ENCODE measurements at regions not wholly inside any gene's neighbourhood (a gene's known extent, or its start where the extent isn't known, plus 50 kb on each side); places are given as distances from the start of the nearest gene placed in this dataset.

GRCh38 chr4:173752610-173753230 is 222.7 kb upstream of the HAND2 start:
- no peaks in the 10 kb centered on the region for H4K20me1 ChIP-seq (ENCODE audit: control insufficient read depth, insufficient read depth, low read depth, low read length)
- H3K4me1 ChIP-seq (ENCODE audit: control insufficient read depth, low read length) = no peaks in the 10 kb centered on the region
- H3K27ac ChIP-seq (ENCODE audit: low read depth, low read length) = no peak overlapping the region
- H3K79me2 ChIP-seq (ENCODE audit: control insufficient read depth, low read length) = no peaks in the 10 kb centered on the region
- H3K4me3 ChIP-seq (ENCODE audit: low read length) = no peak overlapping the region
- TF ChIP-seq EZH2phosphoT487 (IDR thresholded peaks at IDR 0.05; ENCODE audit: borderline replicate concordance, low read length) (no peak), CTCF (IDR thresholded peaks at IDR 0.05; ENCODE audit: low read depth, low read length, poor library complexity, severe bottlenecking) (peak; percentile 86)
- no peaks in the 10 kb centered on the region for H3K27me3 ChIP-seq (ENCODE audit: control insufficient read depth, low read length)
- H3F3A ChIP-seq (ENCODE audit: control insufficient read depth, insufficient read depth) = no peaks in the 10 kb centered on the region
- H3K36me3 ChIP-seq (ENCODE audit: control insufficient read depth, low read length) = no peaks in the 10 kb centered on the region
- no peaks in the 10 kb centered on the region for H3K9me2 ChIP-seq (replicated peaks; ENCODE audit: control insufficient read depth, low read length)
- H3K4me2 ChIP-seq (ENCODE audit: low read length) = no peak overlapping the region
- no peaks in the 10 kb centered on the region for H3K9me3 ChIP-seq (ENCODE audit: control insufficient read depth, insufficient read depth, low read length)

GRCh38 chr4:173748353-173748752 is 218.3 kb upstream of the HAND2 start:
- H3K9me2 ChIP-seq (replicated peaks; ENCODE audit: control insufficient read depth, low read length) = no peaks in the 10 kb centered on the region
- no peak for TF ChIP-seq CTCF (IDR thresholded peaks at IDR 0.05; ENCODE audit: low read depth, low read length, poor library complexity, severe bottlenecking)
- no peak for TF ChIP-seq EZH2phosphoT487 (IDR thresholded peaks at IDR 0.05; ENCODE audit: borderline replicate concordance, low read length)
- H3K27me3 ChIP-seq (ENCODE audit: control insufficient read depth, low read length) = no peaks in the 10 kb centered on the region
- H3K4me2 ChIP-seq (ENCODE audit: low read length) = no peak overlapping the region
- H3K36me3 ChIP-seq (ENCODE audit: control insufficient read depth, low read length) = no peaks in the 10 kb centered on the region
- no peak overlapping the region for H3K4me3 ChIP-seq (ENCODE audit: low read length)
- H3K4me1 ChIP-seq (ENCODE audit: control insufficient read depth, low read length) = no peaks in the 10 kb centered on the region
- H3K79me2 ChIP-seq (ENCODE audit: control insufficient read depth, low read length) = no peaks in the 10 kb centered on the region
- no peaks in the 10 kb centered on the region for H3K9me3 ChIP-seq (ENCODE audit: control insufficient read depth, insufficient read depth, low read length)
- H3F3A ChIP-seq (ENCODE audit: control insufficient read depth, insufficient read depth) = no peaks in the 10 kb centered on the region
- no peak overlapping the region for H3K27ac ChIP-seq (ENCODE audit: low read depth, low read length)
- H4K20me1 ChIP-seq (ENCODE audit: control insufficient read depth, insufficient read depth, low read depth, low read length) = no peaks in the 10 kb centered on the region

- no peak overlapping the region for H3K4me2 ChIP-seq (ENCODE audit: low read length)
- no peaks in the 10 kb centered on the region for H3K79me2 ChIP-seq (ENCODE audit: control insufficient read depth, low read length)
- H3K4me3 ChIP-seq (ENCODE audit: low read length) = no peak overlapping the region
- no peaks in the 10 kb centered on the region for H3K9me3 ChIP-seq (ENCODE audit: control insufficient read depth, insufficient read depth, low read length)
- H3K27me3 ChIP-seq (ENCODE audit: control insufficient read depth, low read length) = no peaks in the 10 kb centered on the region
- H3K4me1 ChIP-seq (ENCODE audit: control insufficient read depth, low read length) = no peaks in the 10 kb centered on the region
- H3K9me2 ChIP-seq (replicated peaks; ENCODE audit: control insufficient read depth, low read length) = no peaks in the 10 kb centered on the region
- no peaks in the 10 kb centered on the region for H4K20me1 ChIP-seq (ENCODE audit: control insufficient read depth, insufficient read depth, low read depth, low read length)
- H3F3A ChIP-seq (ENCODE audit: control insufficient read depth, insufficient read depth) = no peaks in the 10 kb centered on the region
- no peak overlapping the region for H3K27ac ChIP-seq (ENCODE audit: low read depth, low read length)
- TF ChIP-seq EZH2phosphoT487 (IDR thresholded peaks at IDR 0.05; ENCODE audit: borderline replicate concordance, low read length) (no peak), CTCF (IDR thresholded peaks at IDR 0.05; ENCODE audit: low read depth, low read length, poor library complexity, severe bottlenecking) (no peak)
- no peaks in the 10 kb centered on the region for H3K36me3 ChIP-seq (ENCODE audit: control insufficient read depth, low read length)
These were observed 217.7 kb upstream of the HAND2 start for GRCh38 chr4:173747537-173748257.
